AG09309 (cell line): ENCODE measurements at regions not wholly inside any gene's neighbourhood (a gene's known extent, or its start where the extent isn't known, plus 50 kb on each side); places are given as distances from the start of the nearest gene placed in this dataset.
"Not testable (repeated sequence)": the region's sequence is repeated elsewhere in the genome, so short reads cannot be mapped to it uniquely, and the experiment has no call there.

Experiments used
- DNase-seq: peaks from one replicate; pipeline ENCODE4 v3.0.0-alpha.2; 2010; ENCODE audit warnings: low read depth
- H3K4me3 ChIP-seq: 2 replicates; pipeline ENCODE4 v1.5.1; 2011; ENCODE audit warnings: mild to moderate bottlenecking, low read depth, low read length, moderate library complexity; ENCODE audit not compliant: control insufficient read depth
- CTCF ChIP-seq: IDR thresholded peaks from 2 replicates; pipeline ENCODE4 v1.5.1; 2011; ENCODE audit warnings: mild to moderate bottlenecking, low read depth, low read length, inconsistent platforms; ENCODE audit not compliant: insufficient read depth, control insufficient read depth; ENCODE audit errors: missing control alignments

GRCh38 chr10:130969700-130970099 is 341.8 kb downstream of the TCERG1L start:
- TF ChIP-seq CTCF = no peak
- DNase-seq = no peak

GRCh38 chr10:130970341-130971122 is 341.0 kb downstream of the TCERG1L start:
- no peak for TF ChIP-seq CTCF
- H3K4me3 ChIP-seq = no peak overlapping the region

More at GRCh38 chr10:130969700-130970099, 341.8 kb downstream of the TCERG1L start:
- no peak overlapping the region for H3K4me3 ChIP-seq

GRCh38 chr10:130971123-130971435 is 340.4 kb downstream of the TCERG1L start:
- no peak for TF ChIP-seq CTCF
- DNase-seq = no peak
- no peak overlapping the region for H3K4me3 ChIP-seq

More at GRCh38 chr10:130970341-130971122, 341.0 kb downstream of the TCERG1L start:
- DNase-seq = no peak

- H3K4me3 ChIP-seq = no peak overlapping the region
- no peak for TF ChIP-seq CTCF
- DNase-seq = no peak
These were observed 338.2 kb downstream of the TCERG1L start for GRCh38 chr10:130973127-130973839.

- no peak for TF ChIP-seq CTCF
- no peak for DNase-seq
- H3K4me3 ChIP-seq = no peak overlapping the region
These were observed 337.4 kb downstream of the TCERG1L start for GRCh38 chr10:130974166-130974565.

GRCh38 chr10:130975351-130975750 is 336.2 kb downstream of the TCERG1L start:
- not testable (repeated sequence) for H3K4me3 ChIP-seq, DNase-seq

- no peak overlapping the region for H3K4me3 ChIP-seq
- no peak for TF ChIP-seq CTCF
- DNase-seq = no peak
These were observed 328.7 kb downstream of the TCERG1L start for GRCh38 chr10:130982802-130983201.
